ENCODE measurements at regions not wholly inside any gene's neighbourhood (a gene's known extent, or its start where the extent isn't known, plus 50 kb on each side); places are given as distances from the start of the nearest gene placed in this dataset.

- intact Hi-C loops (cut with micrococcal nuclease; ENCODE audit: unreplicated experiment): no loop called here
- Histone ChIP-seq H3K4me2 (ENCODE audit: low read length) (no peak overlapping the region), H3K9me2 (ENCODE audit: insufficient read depth, low read length) (no peaks in the 10 kb centered on the region), H3K9me3 (ENCODE audit: low read length) (no peaks in the 10 kb centered on the region), H4K20me1 (ENCODE audit: insufficient read depth, low read length) (no peaks in the 10 kb centered on the region), H3K27ac (ENCODE audit: low read depth, low read length, poor library complexity, severe bottlenecking) (no peak overlapping the region), H3K36me3 (ENCODE audit: insufficient read depth, low read length) (no peaks in the 10 kb centered on the region), H3K4me1 (ENCODE audit: insufficient read depth, low read length, poor library complexity, severe bottlenecking) (no peaks in the 10 kb centered on the region), H3K79me2 (ENCODE audit: insufficient read depth, low read depth, low read length) (no peaks in the 10 kb centered on the region), H3K4me3 (ENCODE audit: low read depth, low read length, poor library complexity, severe bottlenecking) (no peak overlapping the region), H2AFZ (ENCODE audit: low read length) (no peak overlapping the region)
- POLR2A ChIA-PET: no interaction called here
- CTCF ChIA-PET (ENCODE audit: unreplicated experiment): no interaction called here
- BruUV-seq (replicated peaks): no TSS peak
- DNase-seq (ENCODE audit: low spot score): no peak
- TF ChIP-seq CTCF (conservative IDR thresholded peaks at IDR 0.05; ENCODE audit: low read length) (no peak), EZH2phosphoT487 (IDR thresholded peaks at IDR 0.05; ENCODE audit: borderline replicate concordance, low read depth, low read length) (no peak)
Observed at GRCh38 chr19:31666126-31666525, 316.9 kb upstream of the TSHZ3 start.

- ChIA-PET POLR2A (interaction anchor here (0.6 kb wide), 1 partner anchor 17 kb away, joined by 3 read pairs; no protein-coding TSS in a partner anchor), CTCF (ENCODE audit: unreplicated experiment) (no interaction called here)
- no TSS peak for BruUV-seq (replicated peaks)
Observed at GRCh38 chr19:31667106-31667505, 317.9 kb upstream of the TSHZ3 start.

GRCh38 chr19:31668921-31669320 is 319.7 kb upstream of the TSHZ3 start:
- Histone ChIP-seq H4K20me1 (ENCODE audit: insufficient read depth, low read length) (no peaks in the 10 kb centered on the region), H3K27ac (ENCODE audit: low read depth, low read length, poor library complexity, severe bottlenecking) (no peak overlapping the region), H3K9me2 (ENCODE audit: insufficient read depth, low read length) (no peaks in the 10 kb centered on the region), H3K4me2 (ENCODE audit: low read length) (no peak overlapping the region), H3K9me3 (ENCODE audit: low read length) (no peaks in the 10 kb centered on the region), H3K4me1 (ENCODE audit: insufficient read depth, low read length, poor library complexity, severe bottlenecking) (no peaks in the 10 kb centered on the region), H2AFZ (ENCODE audit: low read length) (no peak overlapping the region), H3K4me3 (ENCODE audit: low read depth, low read length, poor library complexity, severe bottlenecking) (no peak overlapping the region), H3K79me2 (ENCODE audit: insufficient read depth, low read depth, low read length) (no peaks in the 10 kb centered on the region), H3K36me3 (ENCODE audit: insufficient read depth, low read length) (no peaks in the 10 kb centered on the region)
- no TSS peak for BruUV-seq (replicated peaks)
- TF ChIP-seq EZH2phosphoT487 (IDR thresholded peaks at IDR 0.05; ENCODE audit: borderline replicate concordance, low read depth, low read length): no peak
- no peak for TF ChIP-seq CTCF (conservative IDR thresholded peaks at IDR 0.05; ENCODE audit: low read length)
- intact Hi-C loops (cut with micrococcal nuclease; ENCODE audit: unreplicated experiment): no loop called here
- POLR2A ChIA-PET: no interaction called here
- CTCF ChIA-PET (ENCODE audit: unreplicated experiment): no interaction called here
- no peak for DNase-seq (ENCODE audit: low spot score)

More at GRCh38 chr19:31667106-31667505, 317.9 kb upstream of the TSHZ3 start:
- no peaks in the 10 kb centered on the region for H3K36me3 ChIP-seq (ENCODE audit: insufficient read depth, low read length)
- H3K9me3 ChIP-seq (ENCODE audit: low read length): no peaks in the 10 kb centered on the region
- no peaks in the 10 kb centered on the region for H3K9me2 ChIP-seq (ENCODE audit: insufficient read depth, low read length)
- no peaks in the 10 kb centered on the region for H3K4me1 ChIP-seq (ENCODE audit: insufficient read depth, low read length, poor library complexity, severe bottlenecking)
- H3K4me2 ChIP-seq (ENCODE audit: low read length): no peak overlapping the region
- TF ChIP-seq CTCF (conservative IDR thresholded peaks at IDR 0.05; ENCODE audit: low read length): no peak
- no peak for TF ChIP-seq EZH2phosphoT487 (IDR thresholded peaks at IDR 0.05; ENCODE audit: borderline replicate concordance, low read depth, low read length)
- H4K20me1 ChIP-seq (ENCODE audit: insufficient read depth, low read length): no peaks in the 10 kb centered on the region
- intact Hi-C loops (cut with micrococcal nuclease; ENCODE audit: unreplicated experiment): no loop called here
- no peak overlapping the region for H3K27ac ChIP-seq (ENCODE audit: low read depth, low read length, poor library complexity, severe bottlenecking)
- no peaks in the 10 kb centered on the region for H3K79me2 ChIP-seq (ENCODE audit: insufficient read depth, low read depth, low read length)
- no peak overlapping the region for H3K4me3 ChIP-seq (ENCODE audit: low read depth, low read length, poor library complexity, severe bottlenecking)
- DNase-seq (ENCODE audit: low spot score): no peak
- H2AFZ ChIP-seq (ENCODE audit: low read length): no peak overlapping the region
